HG02885 (cell line): ENCODE measurements at regions not wholly inside any gene's neighbourhood (a gene's known extent, or its start where the extent isn't known, plus 50 kb on each side); places are given as distances from the start of the nearest gene placed in this dataset.
"Not testable (repeated sequence)": the region's sequence is repeated elsewhere in the genome, so short reads cannot be mapped to it uniquely, and the experiment has no call there.

ENCODE experiments used
- ATAC-seq: cut with Tn5 transposase; IDR thresholded peaks from one replicate; pipeline ENCODE4 v1.9.1; 2021; ENCODE audit warnings: mild to moderate bottlenecking; ENCODE audit not compliant: unreplicated experiment, poor library complexity

- no peak for ATAC-seq
Measured at GRCh38 chr10:32144817-32145688, 88.8 kb upstream of the KIF5B start.

DNA sequence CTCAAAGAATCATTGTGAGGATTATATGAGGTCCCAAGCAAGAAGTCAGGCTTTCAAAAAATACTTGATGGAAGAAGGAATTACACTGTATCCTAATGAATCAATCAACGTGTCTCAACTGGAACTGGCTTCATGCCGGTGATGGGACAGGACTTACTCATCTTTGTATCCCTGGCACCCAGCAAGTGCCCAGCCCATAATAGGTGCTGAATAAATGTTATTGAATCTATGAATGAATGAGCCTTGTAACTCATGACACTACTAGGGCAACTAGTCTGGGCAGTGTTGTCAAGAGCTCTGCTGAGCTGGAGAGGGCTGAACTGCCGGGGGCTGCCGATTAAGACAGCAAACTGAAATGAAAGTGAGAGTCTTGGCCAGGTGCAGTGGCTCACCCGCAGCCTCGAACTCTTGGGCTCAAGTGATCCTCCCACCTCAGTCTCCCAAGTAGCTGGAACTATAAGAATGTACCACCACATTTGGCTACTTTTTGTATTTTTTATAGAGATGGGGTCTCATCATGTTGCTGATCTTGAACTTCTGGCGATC is 87.2 kb upstream of the KIF5B start:
- ATAC-seq: no peak

DNA sequence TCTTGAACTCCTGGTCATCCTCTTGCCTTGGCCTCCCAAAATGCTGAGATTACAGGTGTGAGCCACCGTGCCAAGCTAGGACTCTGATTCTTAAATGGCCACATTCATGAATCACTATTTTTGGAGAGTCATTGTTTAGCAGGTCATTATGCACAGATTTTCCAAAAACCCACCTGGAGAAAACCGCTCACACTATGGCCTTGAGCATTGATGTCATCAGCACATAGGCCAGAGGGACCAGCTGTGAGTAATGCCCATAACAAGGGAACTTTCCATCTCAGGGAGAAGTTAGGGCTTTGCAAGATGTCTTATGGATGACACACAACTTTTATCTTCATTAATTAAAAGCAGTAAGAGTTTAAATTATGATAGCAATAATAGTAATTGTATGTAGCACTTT is 86.4 kb upstream of the KIF5B start:
- no peak for ATAC-seq

DNA sequence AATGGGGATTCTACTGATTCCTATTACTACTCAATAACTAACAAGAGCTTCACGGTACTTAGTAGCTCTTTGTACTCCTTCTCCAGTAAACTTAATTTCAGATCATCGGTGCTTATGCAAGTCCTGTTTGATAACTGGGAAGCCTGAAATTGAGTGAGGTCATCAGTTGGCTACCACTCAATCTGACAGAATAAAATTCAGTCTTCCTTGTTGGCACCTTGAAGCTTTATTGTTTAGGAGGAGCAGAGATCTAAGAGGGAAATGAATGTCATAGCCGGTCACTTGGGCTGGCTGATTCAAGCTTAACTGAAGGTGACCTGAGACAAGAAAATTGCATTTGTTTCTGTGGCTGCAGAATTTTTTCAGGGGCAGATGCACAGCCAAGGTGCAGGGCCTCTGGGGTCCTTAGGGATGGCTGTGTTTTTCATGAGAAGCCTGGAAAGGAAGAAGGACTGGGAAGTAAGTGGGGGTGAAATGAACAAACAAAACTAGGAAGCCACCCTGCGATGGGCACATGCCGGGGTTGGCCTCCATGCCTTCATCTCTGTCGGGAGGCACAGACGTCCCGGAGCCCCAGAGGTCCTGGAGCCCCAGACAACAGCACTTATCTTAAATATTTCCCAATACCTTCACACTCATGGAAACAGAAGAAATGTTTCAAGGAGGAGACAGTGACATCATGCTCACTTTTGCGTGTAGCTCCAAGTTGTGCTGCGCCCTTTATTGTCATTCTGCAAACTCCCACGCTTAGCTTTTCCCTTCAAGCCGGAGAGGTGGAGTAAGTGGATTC is 85.0 kb upstream of the KIF5B start:
- no peak for ATAC-seq

DNA sequence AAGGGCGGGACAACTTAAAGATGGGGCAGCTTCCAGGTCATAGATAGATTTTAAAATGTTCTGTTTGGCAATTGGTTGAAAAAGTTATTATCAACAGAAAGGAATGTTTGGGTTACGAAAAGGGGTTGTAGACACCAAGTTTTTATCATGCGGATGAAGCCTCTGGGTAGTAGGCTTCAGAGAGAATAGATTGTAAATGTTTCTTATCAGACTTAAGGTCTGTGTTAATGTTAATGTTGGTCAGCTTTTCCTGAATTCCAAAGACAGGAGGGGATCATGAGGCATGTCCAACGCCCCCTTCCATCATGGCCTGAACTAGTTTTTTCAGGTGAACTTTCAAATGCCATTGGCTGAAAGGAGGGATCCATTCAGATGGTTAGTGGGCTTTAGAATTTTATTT is 84.2 kb upstream of the KIF5B start:
- ATAC-seq: no peak

- ATAC-seq: no peak
Measured at GRCh38 chr10:32139223-32140073, 83.2 kb upstream of the KIF5B start.

GRCh38 chr10:32136927-32137326 is 80.7 kb upstream of the KIF5B start:
- ATAC-seq: not testable (repeated sequence)

DNA sequence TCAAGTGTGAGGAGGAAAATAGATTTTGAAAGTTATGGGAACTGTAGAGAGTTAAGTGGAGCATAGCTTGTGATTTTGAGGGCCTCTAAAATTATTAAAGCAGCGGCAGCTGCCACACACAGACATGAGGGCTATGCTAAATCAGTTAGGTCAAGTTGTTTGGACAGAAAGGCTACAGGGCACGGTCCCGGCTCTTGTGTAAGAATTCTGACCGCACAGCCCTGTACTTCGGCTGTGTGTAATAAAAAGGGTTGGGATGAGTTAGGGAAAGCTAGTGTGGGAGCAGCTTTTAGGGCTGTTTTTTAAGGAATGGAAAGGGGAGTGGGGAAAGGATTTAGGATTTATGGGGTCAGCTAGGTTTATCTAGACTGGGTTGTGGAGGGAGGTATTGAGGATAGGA is 79.6 kb upstream of the KIF5B start:
- not testable (repeated sequence) for ATAC-seq

DNA sequence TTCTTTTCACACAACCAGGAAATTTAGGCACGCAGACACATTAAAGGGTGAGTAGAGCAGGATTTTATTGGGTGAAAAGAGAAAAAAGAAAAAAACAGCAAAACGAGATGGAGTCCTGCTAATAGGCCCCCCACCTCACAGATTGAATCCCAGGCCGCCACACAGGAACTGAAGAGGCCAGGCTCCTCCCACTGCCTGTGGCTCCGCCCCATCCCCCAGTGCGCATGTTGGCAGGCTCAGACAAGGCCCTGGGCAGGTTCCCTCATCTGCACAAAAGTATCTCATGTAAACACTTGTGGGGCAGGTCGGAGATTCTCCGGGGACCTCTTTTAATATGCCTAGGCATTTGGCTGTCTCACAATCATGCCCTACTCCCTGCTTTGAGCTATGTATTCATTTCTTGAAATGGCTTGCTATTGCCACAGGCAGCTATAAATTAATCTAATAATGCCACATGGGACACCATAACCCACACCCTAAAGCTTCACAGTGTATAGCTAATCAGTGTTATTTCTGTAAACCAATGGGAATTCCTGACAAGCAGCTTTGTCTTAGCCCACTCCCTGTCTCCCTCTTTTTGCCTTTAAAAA is 76.2 kb upstream of the KIF5B start:
- ATAC-seq: no peak

DNA sequence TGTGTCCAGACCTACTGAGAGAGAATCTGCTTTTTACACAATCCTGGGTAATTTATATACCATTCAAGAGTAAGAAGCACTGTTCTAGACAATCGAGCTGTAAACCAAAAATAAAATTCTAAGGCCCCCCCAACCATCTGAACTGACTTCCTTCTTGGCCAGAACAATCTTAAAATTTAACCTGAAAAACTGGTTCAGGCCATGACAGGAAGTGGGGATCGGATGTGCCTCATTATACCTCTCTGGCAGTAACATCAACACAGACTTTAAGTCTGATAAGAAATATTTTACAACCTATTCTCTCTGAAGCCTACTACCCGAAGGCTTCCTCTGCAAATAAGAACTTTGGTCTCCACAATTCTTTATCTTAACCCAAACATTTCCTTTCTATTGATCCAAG is 75.2 kb upstream of the KIF5B start:
- no peak for ATAC-seq

GRCh38 chr10:32130788-32131187 is 74.6 kb upstream of the KIF5B start:
- ATAC-seq: no peak

DNA sequence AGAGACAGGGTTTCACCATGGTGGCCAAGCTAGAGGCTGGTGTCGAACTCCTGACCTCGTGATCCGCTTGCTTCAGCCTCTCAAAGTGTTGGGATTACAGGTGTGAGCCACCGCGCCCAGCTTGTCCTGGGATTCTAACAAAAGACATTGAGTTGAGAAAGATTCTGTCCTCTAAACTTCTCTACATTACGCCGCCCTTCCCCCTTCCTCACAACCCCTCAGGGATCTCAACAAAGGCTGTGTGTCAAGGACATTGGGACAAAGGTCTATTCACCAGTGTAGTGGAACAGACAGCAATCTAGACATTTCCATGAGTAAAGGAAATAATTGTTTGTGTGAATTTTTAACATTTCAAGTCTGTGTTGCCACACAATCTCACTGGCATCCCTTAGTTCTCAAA is 68.8 kb upstream of the KIF5B start:
- no peak for ATAC-seq

DNA sequence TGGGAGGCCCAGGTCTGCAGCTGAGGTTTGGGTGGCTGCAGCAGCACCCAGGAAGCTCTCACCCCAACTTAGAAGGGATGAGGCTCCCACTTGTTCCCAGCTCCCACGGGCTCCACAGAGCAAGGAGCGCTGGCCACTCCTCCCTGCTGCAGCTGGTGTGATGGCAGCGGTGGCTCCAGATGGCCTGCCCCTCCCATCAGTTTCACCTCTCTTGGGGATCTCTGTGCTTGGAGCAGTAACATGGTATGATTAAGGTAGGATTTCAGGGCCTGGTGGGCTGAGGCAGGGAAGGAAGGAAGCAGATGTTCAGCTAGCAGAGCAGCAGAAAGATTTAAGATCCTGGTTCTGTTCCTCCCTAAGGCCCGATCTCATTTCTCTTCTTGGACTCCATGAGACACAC is 66.8 kb upstream of the KIF5B start:
- no peak for ATAC-seq

DNA sequence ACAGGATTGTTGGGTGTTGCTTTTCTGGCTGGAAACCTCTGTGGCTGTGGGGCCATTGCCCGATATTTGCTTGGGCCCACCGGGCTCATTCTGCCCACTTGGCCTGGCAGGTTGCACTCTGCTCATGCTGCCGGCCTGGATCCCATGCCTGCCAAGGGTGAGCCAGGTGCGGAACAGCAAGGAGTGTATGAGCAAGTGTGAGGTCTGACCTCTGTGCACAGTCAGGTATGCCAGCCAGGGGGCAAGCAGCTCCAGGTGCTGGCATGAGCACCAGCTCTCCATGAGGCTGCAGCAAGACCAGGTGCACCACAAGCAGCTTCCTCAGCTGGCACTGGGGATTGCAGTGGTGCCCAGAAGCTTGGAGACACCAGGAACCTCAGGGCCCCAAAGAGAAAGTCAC is 65.4 kb upstream of the KIF5B start:
- ATAC-seq: no peak

GRCh38 chr10:32120147-32120546 is 63.9 kb upstream of the KIF5B start:
- ATAC-seq: no peak

GRCh38 chr10:32114508-32114907 is 58.3 kb upstream of the KIF5B start:
- ATAC-seq: no peak

DNA sequence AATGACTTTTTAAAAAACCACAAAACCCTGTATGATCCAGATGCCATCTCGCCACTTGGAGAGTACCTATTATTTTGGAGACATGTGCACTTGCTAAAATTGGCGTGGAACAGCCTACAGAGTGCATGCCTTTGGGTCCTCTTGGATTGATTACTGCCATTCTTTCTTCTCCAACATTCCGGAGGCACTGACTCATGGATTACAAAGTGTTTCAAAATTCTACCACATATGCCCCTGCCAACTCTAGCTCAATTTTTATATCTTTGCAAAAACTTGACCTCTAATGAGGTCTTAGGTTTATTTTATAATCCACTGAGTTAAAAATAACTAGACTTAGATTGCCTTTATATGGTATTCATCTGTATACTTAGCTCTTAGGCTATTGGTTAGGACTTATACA is 55.8 kb upstream of the KIF5B start:
- no peak for ATAC-seq

- no peak for ATAC-seq
Measured at GRCh38 chr10:32111585-32111984, 55.4 kb upstream of the KIF5B start.

- no peak for ATAC-seq
Measured at GRCh38 chr10:32110790-32111189, 54.6 kb upstream of the KIF5B start.

DNA sequence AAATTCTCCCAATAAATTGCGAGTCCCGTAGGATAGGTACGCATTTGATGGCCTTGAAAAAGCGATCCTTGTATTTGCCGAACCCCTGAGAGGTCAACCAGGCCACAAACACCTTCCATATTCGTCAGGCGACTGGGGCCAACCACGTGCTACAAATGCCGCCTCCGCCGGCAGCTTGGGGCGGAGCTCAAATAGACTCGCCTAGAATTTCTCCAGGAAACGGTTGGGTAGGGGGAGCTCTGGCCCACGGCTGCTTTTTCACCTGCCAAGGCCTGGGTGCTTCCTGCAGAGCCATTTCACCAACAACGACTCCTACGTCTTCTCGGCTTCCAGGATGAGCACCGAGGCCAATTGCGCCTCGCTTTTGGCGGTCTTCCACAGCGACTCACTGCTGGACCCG is 53.4 kb upstream of the KIF5B start:
- ATAC-seq: no peak
